ENCODE measurements at regions not wholly inside any gene's neighbourhood (a gene's known extent, or its start where the extent isn't known, plus 50 kb on each side); places are given as distances from the start of the nearest gene placed in this dataset.

GRCh38 chr12:28121899-28122655 lies 68.2 kb upstream of the CCDC91 start:
- TF ChIP-seq CTCF (IDR thresholded peaks at IDR 0.05; ENCODE audit: insufficient read depth, low read depth, low read length, missing control alignments) = no peak

GRCh38 chr12:28122756-28123155 lies 67.5 kb upstream of the CCDC91 start:
- no peak for TF ChIP-seq CTCF (IDR thresholded peaks at IDR 0.05; ENCODE audit: insufficient read depth, low read depth, low read length, missing control alignments)
- no peak for DNase-seq (ENCODE audit: low read depth)
- H3K4me3 ChIP-seq (ENCODE audit: low read length) = no peak overlapping the region

More at GRCh38 chr12:28121899-28122655, 68.2 kb upstream of the CCDC91 start:
- no peak for DNase-seq (ENCODE audit: low read depth)
- no peak overlapping the region for H3K4me3 ChIP-seq (ENCODE audit: low read length)

GRCh38 chr12:28127455-28127854 lies 62.8 kb upstream of the CCDC91 start:
- no peak overlapping the region for H3K4me3 ChIP-seq (ENCODE audit: low read length)
- peak; percentile 97 for DNase-seq (ENCODE audit: low read depth)
- no peak for TF ChIP-seq CTCF (IDR thresholded peaks at IDR 0.05; ENCODE audit: insufficient read depth, low read depth, low read length, missing control alignments)

- DNase-seq (ENCODE audit: low read depth) = no peak
- H3K4me3 ChIP-seq (ENCODE audit: low read length) = no peak overlapping the region
- no peak for TF ChIP-seq CTCF (IDR thresholded peaks at IDR 0.05; ENCODE audit: insufficient read depth, low read depth, low read length, missing control alignments)
These were observed 61.2 kb upstream of the CCDC91 start for GRCh38 chr12:28129031-28129430.

- H3K4me3 ChIP-seq (ENCODE audit: low read length) = no peak overlapping the region
- TF ChIP-seq CTCF (IDR thresholded peaks at IDR 0.05; ENCODE audit: insufficient read depth, low read depth, low read length, missing control alignments) = no peak
- DNase-seq (ENCODE audit: low read depth) = no peak
These were observed 60.0 kb upstream of the CCDC91 start for GRCh38 chr12:28130234-28130624.

- H3K4me3 ChIP-seq (ENCODE audit: low read length) = no peak overlapping the region
- TF ChIP-seq CTCF (IDR thresholded peaks at IDR 0.05; ENCODE audit: insufficient read depth, low read depth, low read length, missing control alignments) = no peak
- peak; percentile 100 for DNase-seq (ENCODE audit: low read depth)
These were observed 59.3 kb upstream of the CCDC91 start for GRCh38 chr12:28130625-28131598.
